ENCODE measurements at regions not wholly inside any gene's neighbourhood (a gene's known extent, or its start where the extent isn't known, plus 50 kb on each side); places are given as distances from the start of the nearest gene placed in this dataset.

GRCh38 chr14:36009643-36010042, 166.9 kb downstream of the PTCSC3 start:
- TF ChIP-seq POLR2A (IDR thresholded peaks at IDR 0.05; ENCODE audit: low read depth) (no peak), CTCF (IDR thresholded peaks at IDR 0.05) (no peak), POLR2AphosphoS5 (IDR thresholded peaks at IDR 0.05) (no peak), EP300 (IDR thresholded peaks at IDR 0.05) (no peak)
